ENCODE measurements at regions not wholly inside any gene's neighbourhood (a gene's known extent, or its start where the extent isn't known, plus 50 kb on each side); places are given as distances from the start of the nearest gene placed in this dataset.

GRCh38 chr17:77467521-77467920 lies 326.8 kb downstream of the SEC14L1 start:
- DNase-seq (ENCODE audit: extremely low read depth in 1 of 2, low read depth in 1 of 2): no peak

- DNase-seq (ENCODE audit: extremely low read depth in 1 of 2, low read depth in 1 of 2): no peak
These were observed 328.1 kb downstream of the SEC14L1 start for GRCh38 chr17:77468897-77469296.

GRCh38 chr17:77470330-77470786 lies 329.6 kb downstream of the SEC14L1 start:
- DNase-seq (ENCODE audit: extremely low read depth in 1 of 2, low read depth in 1 of 2): no peak

- no peak for DNase-seq (ENCODE audit: extremely low read depth in 1 of 2, low read depth in 1 of 2)
These were observed 330.3 kb downstream of the SEC14L1 start for GRCh38 chr17:77470800-77471733.

GRCh38 chr17:77471984-77472461 lies 331.3 kb downstream of the SEC14L1 start:
- no peak for DNase-seq (ENCODE audit: extremely low read depth in 1 of 2, low read depth in 1 of 2)

GRCh38 chr17:77472468-77473310 lies 331.9 kb downstream of the SEC14L1 start:
- no peak for DNase-seq (ENCODE audit: extremely low read depth in 1 of 2, low read depth in 1 of 2)

GRCh38 chr17:77473615-77474226 lies 333.0 kb downstream of the SEC14L1 start:
- no peak for DNase-seq (ENCODE audit: extremely low read depth in 1 of 2, low read depth in 1 of 2)

GRCh38 chr17:77474292-77474988 lies 333.7 kb downstream of the SEC14L1 start:
- DNase-seq (ENCODE audit: extremely low read depth in 1 of 2, low read depth in 1 of 2): no peak

GRCh38 chr17:77475016-77475976 lies 334.5 kb downstream of the SEC14L1 start:
- DNase-seq (ENCODE audit: extremely low read depth in 1 of 2, low read depth in 1 of 2): peak in 1 of 2 donors; percentile 75

- DNase-seq (ENCODE audit: extremely low read depth in 1 of 2, low read depth in 1 of 2): no peak
These were observed 335.2 kb downstream of the SEC14L1 start for GRCh38 chr17:77476006-77476405.

- no peak for DNase-seq (ENCODE audit: extremely low read depth in 1 of 2, low read depth in 1 of 2)
These were observed 335.7 kb downstream of the SEC14L1 start for GRCh38 chr17:77476498-77476897.

GRCh38 chr17:77476931-77477805 lies 336.4 kb downstream of the SEC14L1 start:
- DNase-seq (ENCODE audit: extremely low read depth in 1 of 2, low read depth in 1 of 2): no peak

- no peak for DNase-seq (ENCODE audit: extremely low read depth in 1 of 2, low read depth in 1 of 2)
These were observed 337.5 kb downstream of the SEC14L1 start for GRCh38 chr17:77478281-77478680.

GRCh38 chr17:77478899-77479298 lies 338.1 kb downstream of the SEC14L1 start:
- DNase-seq (ENCODE audit: extremely low read depth in 1 of 2, low read depth in 1 of 2): no peak

- no peak for DNase-seq (ENCODE audit: extremely low read depth in 1 of 2, low read depth in 1 of 2)
These were observed 338.8 kb downstream of the SEC14L1 start for GRCh38 chr17:77479372-77480198.

- no peak for DNase-seq (ENCODE audit: extremely low read depth in 1 of 2, low read depth in 1 of 2)
These were observed 339.4 kb downstream of the SEC14L1 start for GRCh38 chr17:77480199-77480508.

GRCh38 chr17:77480509-77481215 lies 339.9 kb downstream of the SEC14L1 start:
- no peak for DNase-seq (ENCODE audit: extremely low read depth in 1 of 2, low read depth in 1 of 2)
